G401.6 (cell line): ENCODE measurements at regions not wholly inside any gene's neighbourhood (a gene's known extent, or its start where the extent isn't known, plus 50 kb on each side); places are given as distances from the start of the nearest gene placed in this dataset.

ENCODE experiments used
- FAIRE-seq: peaks from 2 replicates; lab custom pipeline; 2012; peaks lifted over from hg19 to GRCh38; lab: Jason Lieb, UNC

GRCh38 chr7:88495881-88496725 lies 189.4 kb upstream of the STEAP4 start:
- no peak for FAIRE-seq

GRCh38 chr7:88492153-88492552 lies 185.5 kb upstream of the STEAP4 start:
- no peak for FAIRE-seq

- no peak for FAIRE-seq
These were observed 184.2 kb upstream of the STEAP4 start for GRCh38 chr7:88490874-88491273.

GRCh38 chr7:88490161-88490560 lies 183.5 kb upstream of the STEAP4 start:
- no peak for FAIRE-seq

DNA sequence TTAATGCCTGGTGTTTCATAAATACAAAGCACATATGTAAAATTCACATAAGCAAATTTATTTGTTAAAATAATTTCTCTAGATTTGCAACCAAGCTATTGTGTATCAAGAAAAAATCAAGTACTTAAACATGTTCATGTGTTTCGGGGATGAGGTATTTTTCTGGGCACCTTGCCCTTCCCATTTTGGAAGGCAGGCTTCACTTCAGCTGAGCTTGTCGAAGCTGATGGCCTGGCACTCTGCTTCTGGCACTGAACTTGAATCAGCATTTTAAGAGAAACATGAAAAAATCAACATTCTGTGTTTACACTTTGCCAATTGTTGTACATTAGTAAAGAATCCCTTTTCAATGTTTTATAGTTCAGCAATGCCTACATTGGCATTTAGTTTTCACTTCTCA lies 179.1 kb upstream of the STEAP4 start:
- FAIRE-seq, result no peak

DNA sequence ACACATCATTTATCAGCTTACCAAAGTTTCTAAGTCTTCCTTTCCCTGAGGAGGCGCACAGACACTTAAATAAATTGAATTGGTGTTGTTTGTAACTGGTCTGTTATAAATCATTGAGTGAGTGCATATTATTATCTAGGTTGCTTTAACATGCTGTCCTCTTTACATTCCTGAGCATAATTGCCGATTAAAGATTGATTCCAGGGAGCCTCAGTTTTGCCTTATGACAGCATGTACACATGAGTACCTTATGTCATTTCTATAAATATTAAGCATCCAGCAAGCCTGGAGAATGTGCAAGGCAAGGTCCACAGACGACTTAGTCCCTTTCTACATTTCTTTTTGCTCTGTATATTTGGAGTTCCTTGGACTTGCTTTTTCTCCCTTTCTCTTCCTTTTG lies 177.9 kb upstream of the STEAP4 start:
- FAIRE-seq, result no peak

DNA sequence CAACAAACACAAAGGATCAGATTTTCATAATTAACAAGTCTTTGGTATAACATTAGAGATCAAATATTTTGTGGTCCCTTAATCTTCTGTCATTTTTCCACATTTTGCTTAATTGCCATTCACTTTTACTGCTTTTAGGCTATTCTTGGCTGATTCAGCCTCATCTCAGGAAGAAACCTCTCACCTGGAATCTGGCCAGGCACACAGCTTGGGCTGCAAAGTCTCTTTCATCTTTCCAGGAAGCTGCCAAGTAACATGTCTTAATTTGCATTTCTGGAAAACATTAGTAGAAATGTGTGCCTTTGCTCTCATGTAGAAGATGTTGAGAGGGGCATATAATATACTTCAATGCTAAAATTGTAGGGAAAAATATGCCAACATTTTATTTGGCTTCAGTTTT lies 174.2 kb upstream of the STEAP4 start:
- FAIRE-seq, result no peak

DNA sequence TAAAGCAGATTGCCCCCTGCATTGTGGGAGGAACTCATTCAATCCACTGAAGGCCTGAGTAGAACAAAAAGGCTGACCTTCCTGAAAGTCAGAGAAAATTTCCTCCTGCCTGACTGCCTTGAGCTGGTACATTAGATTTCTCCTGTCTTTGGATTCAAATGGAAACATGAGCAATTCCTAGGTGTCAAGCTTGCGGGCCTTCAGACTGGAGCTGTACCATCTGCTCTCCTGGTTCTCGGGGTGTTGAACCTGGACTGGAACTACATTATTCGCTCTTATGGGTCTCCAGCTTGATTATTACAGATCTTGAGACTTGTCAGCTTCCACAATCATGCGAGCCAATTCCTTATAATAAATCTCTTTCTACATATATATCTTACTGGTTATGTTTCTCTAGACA lies 173.6 kb upstream of the STEAP4 start:
- FAIRE-seq, result no peak

DNA sequence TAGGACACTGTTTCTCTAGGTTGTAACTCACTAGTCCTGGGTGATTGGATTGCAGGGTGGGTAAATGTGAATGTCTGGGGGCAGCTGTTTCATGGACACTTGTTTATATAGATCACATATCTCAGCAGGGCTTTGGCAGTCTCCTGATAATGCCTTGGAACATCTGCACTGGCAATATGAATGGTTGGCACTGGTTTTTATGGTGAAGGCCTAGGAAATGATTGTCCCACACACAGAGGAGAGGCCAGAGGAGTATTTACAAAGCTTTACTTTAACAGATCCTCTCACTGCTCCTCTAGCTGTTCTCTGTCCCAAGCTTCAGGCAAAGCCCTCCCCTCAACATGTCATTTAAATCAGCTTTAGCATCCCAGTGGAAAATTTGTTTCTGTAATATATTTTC lies 171.3 kb upstream of the STEAP4 start:
- FAIRE-seq, result no peak

DNA sequence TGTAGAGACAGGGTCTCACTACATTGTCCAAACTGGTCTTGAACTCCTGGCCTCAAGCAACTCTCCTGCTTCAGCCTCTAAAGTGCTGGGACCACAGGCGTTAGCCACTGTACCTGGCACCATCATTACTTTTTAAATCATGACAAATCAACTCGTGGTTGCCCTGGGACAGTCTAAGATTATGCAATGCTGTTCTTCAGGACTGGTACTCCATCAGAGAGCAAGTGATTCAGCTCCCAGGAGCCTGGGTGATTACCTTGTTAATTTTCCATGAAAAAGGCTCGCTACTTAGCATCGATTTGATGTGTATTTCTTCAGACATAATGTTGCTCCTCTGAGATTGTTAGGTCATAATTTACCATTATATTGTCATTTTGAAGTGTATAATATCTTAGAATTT lies 158.9 kb upstream of the STEAP4 start:
- no peak for FAIRE-seq

DNA sequence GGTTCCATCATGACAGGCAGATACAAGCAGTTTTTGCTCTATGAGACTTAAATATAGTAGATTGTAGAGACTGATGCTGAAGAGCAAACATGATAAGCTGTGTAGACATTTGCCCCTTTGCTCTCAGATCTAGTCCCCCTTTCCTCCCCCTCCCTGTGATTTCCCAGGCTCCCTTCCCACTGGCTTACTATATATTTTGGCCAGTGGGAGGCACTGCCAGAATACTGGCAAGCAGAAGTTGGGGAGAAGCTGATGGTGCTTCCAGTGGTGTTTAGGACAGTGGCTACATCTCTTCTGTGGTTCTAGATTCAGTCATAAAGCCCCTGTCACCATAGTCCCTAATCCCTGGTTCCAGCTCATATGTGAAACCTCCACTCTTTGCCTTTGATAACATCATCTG lies 156.1 kb upstream of the STEAP4 start:
- no peak for FAIRE-seq

DNA sequence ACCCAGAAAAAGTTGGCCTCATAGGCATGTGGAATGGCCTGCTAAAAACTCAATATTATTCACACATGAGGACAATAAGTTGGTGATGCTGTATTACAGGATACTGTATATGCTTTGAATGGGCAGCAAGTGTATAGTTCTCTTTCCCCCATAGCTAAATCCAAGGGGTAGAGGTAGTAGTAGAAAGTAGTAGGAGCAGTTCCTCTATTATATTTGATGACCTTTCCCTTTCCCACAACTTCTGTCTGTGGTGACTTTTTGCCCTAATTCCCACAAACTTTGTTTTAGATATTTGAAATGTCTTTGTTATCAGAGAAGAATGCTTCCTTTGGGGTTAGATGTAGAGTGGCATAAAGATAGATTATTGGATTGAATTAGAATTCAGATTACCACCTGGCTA lies 154.0 kb upstream of the STEAP4 start:
- no peak for FAIRE-seq

GRCh38 chr7:88458946-88459345 lies 152.3 kb upstream of the STEAP4 start:
- FAIRE-seq, result no peak

- no peak for FAIRE-seq
These were observed 151.6 kb upstream of the STEAP4 start for GRCh38 chr7:88458279-88458678.

GRCh38 chr7:88457320-88457719 lies 150.6 kb upstream of the STEAP4 start:
- FAIRE-seq, result no peak

DNA sequence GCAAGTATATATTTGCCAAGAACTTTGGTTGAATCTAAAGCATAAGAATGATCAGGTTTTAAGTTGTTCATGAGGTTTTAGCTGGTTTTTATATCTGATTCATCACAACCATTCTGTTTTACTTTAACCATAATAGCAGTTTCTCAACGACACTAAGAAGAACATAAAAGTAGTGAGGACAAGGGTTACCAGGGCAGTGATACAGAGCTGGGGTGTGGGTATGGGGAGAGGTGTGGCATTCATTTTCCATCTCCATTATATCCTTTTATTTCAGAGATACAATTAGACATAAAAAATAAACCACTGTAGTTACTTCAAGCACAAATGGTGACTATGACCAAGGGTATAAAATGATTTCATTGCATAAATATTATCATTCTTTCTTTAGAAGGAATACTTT lies 149.8 kb upstream of the STEAP4 start:
- FAIRE-seq, result no peak

GRCh38 chr7:88455696-88456095 lies 149.0 kb upstream of the STEAP4 start:
- no peak for FAIRE-seq

GRCh38 chr7:88452646-88453045 lies 146.0 kb upstream of the STEAP4 start:
- FAIRE-seq, result no peak

- FAIRE-seq, result no peak
These were observed 144.2 kb upstream of the STEAP4 start for GRCh38 chr7:88450874-88451273.

DNA sequence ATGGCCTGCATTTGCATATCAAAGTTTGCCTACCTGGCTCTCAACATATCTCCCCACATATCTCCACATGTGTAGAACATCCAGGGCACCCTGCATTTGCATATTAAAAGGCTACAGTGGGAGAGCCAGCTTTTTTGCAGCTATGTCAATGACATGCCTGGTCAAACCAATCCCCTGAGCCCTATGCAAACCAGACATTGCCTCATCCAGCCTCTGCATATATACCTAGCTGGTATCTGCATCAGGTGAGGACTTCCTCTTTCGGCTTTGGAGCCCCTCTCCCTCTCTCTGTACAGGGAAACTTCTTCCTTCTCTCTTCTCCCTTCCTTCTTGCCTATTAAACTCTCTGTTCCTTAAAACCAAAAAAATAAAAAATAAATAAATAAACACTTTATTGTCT lies 142.7 kb upstream of the STEAP4 start:
- no peak for FAIRE-seq

- FAIRE-seq, result no peak
These were observed 135.7 kb upstream of the STEAP4 start for GRCh38 chr7:88442413-88442812.

- FAIRE-seq, result no peak
These were observed 130.4 kb upstream of the STEAP4 start for GRCh38 chr7:88437132-88437531.

GRCh38 chr7:88432301-88432700 lies 125.6 kb upstream of the STEAP4 start:
- no peak for FAIRE-seq

DNA sequence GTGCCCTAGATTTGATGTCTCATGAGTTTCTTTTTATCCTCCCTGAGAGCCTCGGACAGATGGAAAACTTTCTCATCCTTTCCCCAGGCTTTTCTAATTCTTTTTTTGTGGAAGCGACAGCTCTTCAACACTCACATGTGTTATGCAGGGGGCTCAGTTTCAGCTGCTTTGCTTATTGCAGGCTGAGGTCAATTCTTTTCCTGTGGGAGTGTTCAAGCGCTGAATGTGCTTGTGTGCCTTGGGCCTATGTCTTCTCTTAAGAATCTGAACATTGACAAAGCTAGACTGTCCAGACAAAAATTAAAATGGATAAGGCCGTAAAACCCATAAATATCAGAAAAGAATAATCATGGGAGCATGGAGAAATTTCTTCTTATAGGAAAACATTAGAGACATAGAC lies 125.2 kb upstream of the STEAP4 start:
- FAIRE-seq, result no peak

- no peak for FAIRE-seq
These were observed 122.7 kb upstream of the STEAP4 start for GRCh38 chr7:88429382-88429781.
